Adrenal gland (tissue), 5 donors: ENCODE measurements at regions not wholly inside any gene's neighbourhood (a gene's known extent, or its start where the extent isn't known, plus 50 kb on each side); places are given as distances from the start of the nearest gene placed in this dataset.

Experiments used
- POLR2A ChIP-seq, 2 donors: fragments of 450-650 bp; IDR thresholded peaks; one replicate each; pipeline ENCODE4 v1.6.1; 2017; ENCODE audit warnings: antibody characterized with exemption in 2 of 2, mild to moderate bottlenecking in 2 of 2, moderate library complexity in 1 of 2
- TF ChIP-seq, protein P1 (sequence below), 6 experiments: fragments of 450-650 bp in 4 of 6; fragments of 200-600 bp in 2 of 6; sonication (generic) in 1 of 6; IDR thresholded peaks; 1 replicate in 5 of 6; 2 replicates in 1 of 6; pipeline versions ENCODE4 v1.5.1 to v1.8.0; 2016 to 2021; ENCODE audit warnings: antibody characterized with exemption in 6 of 6, mild to moderate bottlenecking in 2 of 6, moderate library complexity in 1 of 6
- donor health status: DM: no; HTN: no; CAD: no.

DNA sequence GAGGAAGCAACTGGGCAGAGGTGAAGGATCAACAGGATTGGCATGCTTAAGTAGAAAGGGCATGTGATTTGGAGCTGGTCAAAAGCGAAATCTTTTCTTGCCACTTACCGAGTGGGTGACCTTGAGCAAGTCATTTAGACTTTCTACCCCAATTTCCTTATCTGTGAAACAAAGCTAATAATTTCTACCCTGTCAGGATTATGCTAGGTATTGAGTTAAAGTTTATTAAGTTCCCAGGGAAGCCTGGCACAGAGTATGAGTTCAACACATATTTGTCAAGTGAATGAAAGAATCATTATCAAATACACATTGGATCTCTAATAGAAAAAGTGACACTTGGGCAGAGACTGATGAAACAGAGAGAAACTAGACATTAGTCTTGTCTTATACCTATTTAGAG is 66.4 kb upstream of the FRMD4B start:
- TF ChIP-seq, protein P1, sequence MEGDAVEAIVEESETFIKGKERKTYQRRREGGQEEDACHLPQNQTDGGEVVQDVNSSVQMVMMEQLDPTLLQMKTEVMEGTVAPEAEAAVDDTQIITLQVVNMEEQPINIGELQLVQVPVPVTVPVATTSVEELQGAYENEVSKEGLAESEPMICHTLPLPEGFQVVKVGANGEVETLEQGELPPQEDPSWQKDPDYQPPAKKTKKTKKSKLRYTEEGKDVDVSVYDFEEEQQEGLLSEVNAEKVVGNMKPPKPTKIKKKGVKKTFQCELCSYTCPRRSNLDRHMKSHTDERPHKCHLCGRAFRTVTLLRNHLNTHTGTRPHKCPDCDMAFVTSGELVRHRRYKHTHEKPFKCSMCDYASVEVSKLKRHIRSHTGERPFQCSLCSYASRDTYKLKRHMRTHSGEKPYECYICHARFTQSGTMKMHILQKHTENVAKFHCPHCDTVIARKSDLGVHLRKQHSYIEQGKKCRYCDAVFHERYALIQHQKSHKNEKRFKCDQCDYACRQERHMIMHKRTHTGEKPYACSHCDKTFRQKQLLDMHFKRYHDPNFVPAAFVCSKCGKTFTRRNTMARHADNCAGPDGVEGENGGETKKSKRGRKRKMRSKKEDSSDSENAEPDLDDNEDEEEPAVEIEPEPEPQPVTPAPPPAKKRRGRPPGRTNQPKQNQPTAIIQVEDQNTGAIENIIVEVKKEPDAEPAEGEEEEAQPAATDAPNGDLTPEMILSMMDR (IDR thresholded peaks at IDR 0.05), result no peak
- TF ChIP-seq POLR2A (IDR thresholded peaks at IDR 0.05), result no peak
